HG02938 (cell line): ENCODE measurements at regions not wholly inside any gene's neighbourhood (a gene's known extent, or its start where the extent isn't known, plus 50 kb on each side); places are given as distances from the start of the nearest gene placed in this dataset.

Source experiments
- ATAC-seq: cut with Tn5 transposase; IDR thresholded peaks from one replicate; pipeline ENCODE4 v1.9.1; 2021; ENCODE audit warnings: mild to moderate bottlenecking, moderate library complexity; ENCODE audit not compliant: unreplicated experiment

GRCh38 chr13:34512817-34513216 lies 429.3 kb upstream of the NBEA start:
- no peak for ATAC-seq

GRCh38 chr13:34513526-34513925 lies 428.5 kb upstream of the NBEA start:
- no peak for ATAC-seq

- ATAC-seq = no peak
These were observed 426.9 kb upstream of the NBEA start for GRCh38 chr13:34515201-34515600.

GRCh38 chr13:34521171-34521570 lies 420.9 kb upstream of the NBEA start:
- ATAC-seq = no peak

- ATAC-seq = no peak
These were observed 419.3 kb upstream of the NBEA start for GRCh38 chr13:34522808-34523207.

GRCh38 chr13:34523406-34523805 lies 418.7 kb upstream of the NBEA start:
- ATAC-seq = no peak

GRCh38 chr13:34533941-34534340 lies 408.1 kb upstream of the NBEA start:
- ATAC-seq = no peak

- ATAC-seq = no peak
These were observed 399.7 kb upstream of the NBEA start for GRCh38 chr13:34542321-34542720.

- no peak for ATAC-seq
These were observed 398.2 kb upstream of the NBEA start for GRCh38 chr13:34543836-34544235.

- ATAC-seq = no peak
These were observed 396.6 kb upstream of the NBEA start for GRCh38 chr13:34545461-34545860.

- ATAC-seq = no peak
These were observed 395.5 kb upstream of the NBEA start for GRCh38 chr13:34546344-34547250.

- ATAC-seq = no peak
These were observed 394.1 kb upstream of the NBEA start for GRCh38 chr13:34547929-34548328.

GRCh38 chr13:34553376-34553775 lies 388.7 kb upstream of the NBEA start:
- no peak for ATAC-seq

- ATAC-seq = no peak
These were observed 386.1 kb upstream of the NBEA start for GRCh38 chr13:34555988-34556387.

GRCh38 chr13:34561033-34561432 lies 381.0 kb upstream of the NBEA start:
- no peak for ATAC-seq

- no peak for ATAC-seq
These were observed 374.5 kb upstream of the NBEA start for GRCh38 chr13:34567597-34567996.

- no peak for ATAC-seq
These were observed 371.2 kb upstream of the NBEA start for GRCh38 chr13:34570698-34571353.

GRCh38 chr13:34571716-34572115 lies 370.4 kb upstream of the NBEA start:
- ATAC-seq = no peak

GRCh38 chr13:34577051-34577450 lies 365.0 kb upstream of the NBEA start:
- no peak for ATAC-seq

GRCh38 chr13:34578471-34578870 lies 363.6 kb upstream of the NBEA start:
- no peak for ATAC-seq

- ATAC-seq = no peak
These were observed 363.2 kb upstream of the NBEA start for GRCh38 chr13:34578917-34579316.

GRCh38 chr13:34583181-34583580 lies 358.9 kb upstream of the NBEA start:
- ATAC-seq = no peak
